OCI-LY7 (cell line): ENCODE measurements at regions not wholly inside any gene's neighbourhood (a gene's known extent, or its start where the extent isn't known, plus 50 kb on each side); places are given as distances from the start of the nearest gene placed in this dataset.

Source experiments
- BruUV-seq: library from RNA; stranded (reverse); fragments of 400-500 nt; replicated peaks from 2 replicates; lab custom pipeline; 2021; lab: Mats Ljungman, UMichigan
- CTCF ChIA-PET: fragments of 300-600 bp; sonication (Branson Sonifier 250); formaldehyde crosslinking; loops from one replicate; lab custom pipeline; 2022; ENCODE audit warnings: antibody characterized with exemption; ENCODE audit not compliant: unreplicated experiment; lab: Charles Lee
- POLR2A ChIA-PET: fragments of 300-600 bp; sonication (Branson Sonifier 250); formaldehyde crosslinking; loops from one replicate; lab custom pipeline; 2022; ENCODE audit warnings: antibody characterized with exemption; lab: Charles Lee
- DNase-seq: peaks from one replicate; pipeline ENCODE4 v3.0.0-alpha.2; 2015; ENCODE audit warnings: low spot score
- H2AFZ ChIP-seq: fragments of 200-600 bp; sonication (generic), shearing (Covaris generic); 2 replicates; pipeline ENCODE4 v1.6.1; 2014; ENCODE audit warnings: mild to moderate bottlenecking, antibody characterized with exemption, low read length, moderate library complexity
- H3K27ac ChIP-seq: fragments of 200-600 bp; sonication (generic); 2 replicates; pipeline ENCODE4 v1.5.1; 2014; ENCODE audit warnings: mixed run types, low read depth, mild to moderate bottlenecking, moderate library complexity, low read length, inconsistent platforms; ENCODE audit not compliant: poor library complexity, severe bottlenecking
- H3K36me3 ChIP-seq: fragments of 200-600 bp; sonication (generic); 2 replicates; pipeline ENCODE4 v1.6.1; 2014; ENCODE audit warnings: mild to moderate bottlenecking, antibody characterized with exemption, low read length, moderate library complexity, mixed read lengths; ENCODE audit not compliant: insufficient read depth
- H3K4me1 ChIP-seq: fragments of 200-600 bp; sonication (generic); 2 replicates; pipeline ENCODE4 v1.5.1; 2014; ENCODE audit warnings: mild to moderate bottlenecking, low read length; ENCODE audit not compliant: insufficient read depth, poor library complexity, severe bottlenecking
- H3K4me2 ChIP-seq: fragments of 200-600 bp; sonication (generic); 2 replicates; pipeline ENCODE4 v1.6.1; 2014; ENCODE audit warnings: mild to moderate bottlenecking, low read length
- H3K4me3 ChIP-seq: fragments of 200-600 bp; sonication (generic); 2 replicates; pipeline ENCODE4 v1.5.1; 2014; ENCODE audit warnings: mild to moderate bottlenecking, low read depth, low read length; ENCODE audit not compliant: poor library complexity, severe bottlenecking
- H3K79me2 ChIP-seq: fragments of 200-600 bp; sonication (generic); 2 replicates; pipeline ENCODE4 v1.6.1; 2016; ENCODE audit warnings: low read depth, mild to moderate bottlenecking, low read length, moderate library complexity, mixed read lengths; ENCODE audit not compliant: insufficient read depth
- H3K9me2 ChIP-seq: fragments of 200-600 bp; sonication (generic); 2 replicates; pipeline ENCODE4 v1.6.1; 2016; ENCODE audit warnings: mild to moderate bottlenecking, low read length, mixed read lengths; ENCODE audit not compliant: insufficient read depth
- H3K9me3 ChIP-seq: fragments of 200-600 bp; sonication (generic); 2 replicates; pipeline ENCODE4 v1.6.1; 2014; ENCODE audit warnings: mild to moderate bottlenecking, mixed run types, low read length, mixed read lengths
- H4K20me1 ChIP-seq: fragments of 200-600 bp; sonication (generic); 2 replicates; pipeline ENCODE4 v1.6.1; 2014; ENCODE audit warnings: mild to moderate bottlenecking, antibody characterized with exemption, low read length, moderate library complexity, mixed read lengths; ENCODE audit not compliant: insufficient read depth
- EZH2phosphoT487 ChIP-seq: fragments of 200-600 bp; sonication (generic); IDR thresholded peaks from 2 replicates; pipeline ENCODE4 v1.6.1; 2018; ENCODE audit warnings: low read depth, borderline replicate concordance, mild to moderate bottlenecking, mixed run types, antibody characterized with exemption, low read length, moderate library complexity, mixed read lengths
- intact Hi-C: fragments of 100-400 bp; cut with micrococcal nuclease; formaldehyde crosslinking; loops from one replicate; pipeline ENCODE4 v1.10.0; 2022; ENCODE audit not compliant: unreplicated experiment
- TF ChIP-seq, protein P1 (sequence below): fragments of 200-600 bp; sonication (generic); conservative IDR thresholded peaks from 2 replicates; pipeline ENCODE4 v1.5.1; 2014; ENCODE audit warnings: mild to moderate bottlenecking, antibody characterized with exemption, low read length, moderate library complexity, mixed read lengths

DNA sequence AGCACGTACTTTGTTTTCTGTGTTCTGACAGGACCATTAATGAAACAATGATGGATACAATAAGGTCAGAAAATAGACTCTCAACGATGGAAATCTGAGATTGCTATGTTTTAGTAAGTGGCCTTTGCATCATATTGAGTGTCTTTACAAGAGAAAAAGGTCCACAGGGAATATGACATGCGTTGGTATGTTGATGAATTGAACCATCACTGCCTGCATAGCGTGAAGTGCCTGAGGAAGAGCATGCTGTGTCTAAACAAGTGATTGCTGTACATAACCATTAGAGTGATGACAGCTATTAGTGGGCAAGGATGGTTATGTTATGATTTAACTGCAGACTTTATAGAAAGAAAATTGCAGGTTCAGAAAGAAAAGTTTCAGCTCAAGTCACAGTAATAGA, 623.2 kb downstream of the SLITRK5 start:
- no peaks in the 10 kb centered on the region for H3K9me2 ChIP-seq
- TF ChIP-seq EZH2phosphoT487: no peak
- TF ChIP-seq, protein P1, sequence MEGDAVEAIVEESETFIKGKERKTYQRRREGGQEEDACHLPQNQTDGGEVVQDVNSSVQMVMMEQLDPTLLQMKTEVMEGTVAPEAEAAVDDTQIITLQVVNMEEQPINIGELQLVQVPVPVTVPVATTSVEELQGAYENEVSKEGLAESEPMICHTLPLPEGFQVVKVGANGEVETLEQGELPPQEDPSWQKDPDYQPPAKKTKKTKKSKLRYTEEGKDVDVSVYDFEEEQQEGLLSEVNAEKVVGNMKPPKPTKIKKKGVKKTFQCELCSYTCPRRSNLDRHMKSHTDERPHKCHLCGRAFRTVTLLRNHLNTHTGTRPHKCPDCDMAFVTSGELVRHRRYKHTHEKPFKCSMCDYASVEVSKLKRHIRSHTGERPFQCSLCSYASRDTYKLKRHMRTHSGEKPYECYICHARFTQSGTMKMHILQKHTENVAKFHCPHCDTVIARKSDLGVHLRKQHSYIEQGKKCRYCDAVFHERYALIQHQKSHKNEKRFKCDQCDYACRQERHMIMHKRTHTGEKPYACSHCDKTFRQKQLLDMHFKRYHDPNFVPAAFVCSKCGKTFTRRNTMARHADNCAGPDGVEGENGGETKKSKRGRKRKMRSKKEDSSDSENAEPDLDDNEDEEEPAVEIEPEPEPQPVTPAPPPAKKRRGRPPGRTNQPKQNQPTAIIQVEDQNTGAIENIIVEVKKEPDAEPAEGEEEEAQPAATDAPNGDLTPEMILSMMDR: no peak
- ChIA-PET CTCF (no interaction called here), POLR2A (no interaction called here)
- H3K27ac ChIP-seq: no peak overlapping the region
- intact Hi-C loops: no loop called here
- no peaks in the 10 kb centered on the region for H3K36me3 ChIP-seq
- no peak overlapping the region for H2AFZ ChIP-seq
- no TSS peak for BruUV-seq
- no peak overlapping the region for H3K4me3 ChIP-seq
- H3K4me2 ChIP-seq: no peak overlapping the region
- no peak for DNase-seq
- H3K9me3 ChIP-seq: no peaks in the 10 kb centered on the region
- no peaks in the 10 kb centered on the region for H3K4me1 ChIP-seq
- no peaks in the 10 kb centered on the region for H4K20me1 ChIP-seq
- no peaks in the 10 kb centered on the region for H3K79me2 ChIP-seq

DNA sequence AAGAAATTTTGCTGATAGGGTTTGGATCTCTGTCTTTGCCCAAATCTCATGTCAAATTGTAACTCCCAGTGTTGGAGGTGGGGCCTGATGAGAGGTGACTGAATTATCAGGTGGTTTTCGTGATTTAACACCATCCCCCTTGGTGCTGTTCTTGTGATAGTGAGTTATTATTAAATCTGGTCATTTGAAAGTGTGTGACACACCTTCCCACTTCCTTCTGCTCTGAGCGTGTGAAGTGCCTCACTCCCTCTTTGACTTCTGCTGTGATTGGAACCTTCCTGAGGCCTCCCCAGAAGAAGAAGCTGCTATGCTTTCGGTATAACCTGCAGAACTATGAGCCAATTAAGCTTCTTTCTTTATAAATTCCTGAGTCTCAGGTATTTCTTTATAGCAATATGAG, 632.0 kb downstream of the SLITRK5 start:
- Histone ChIP-seq H2AFZ (no peak overlapping the region), H3K4me3 (no peak overlapping the region), H3K9me2 (no peaks in the 10 kb centered on the region), H3K36me3 (no peaks in the 10 kb centered on the region), H3K27ac (no peak overlapping the region), H3K4me1 (no peaks in the 10 kb centered on the region), H3K9me3 (no peaks in the 10 kb centered on the region), H4K20me1 (no peaks in the 10 kb centered on the region), H3K4me2 (no peak overlapping the region), H3K79me2 (no peaks in the 10 kb centered on the region)
- no peak for DNase-seq
- TF ChIP-seq, protein P1: no peak
- TF ChIP-seq EZH2phosphoT487: no peak
- ChIA-PET CTCF (no interaction called here), POLR2A (no interaction called here)
- intact Hi-C loops: no loop called here
- no TSS peak for BruUV-seq

DNA sequence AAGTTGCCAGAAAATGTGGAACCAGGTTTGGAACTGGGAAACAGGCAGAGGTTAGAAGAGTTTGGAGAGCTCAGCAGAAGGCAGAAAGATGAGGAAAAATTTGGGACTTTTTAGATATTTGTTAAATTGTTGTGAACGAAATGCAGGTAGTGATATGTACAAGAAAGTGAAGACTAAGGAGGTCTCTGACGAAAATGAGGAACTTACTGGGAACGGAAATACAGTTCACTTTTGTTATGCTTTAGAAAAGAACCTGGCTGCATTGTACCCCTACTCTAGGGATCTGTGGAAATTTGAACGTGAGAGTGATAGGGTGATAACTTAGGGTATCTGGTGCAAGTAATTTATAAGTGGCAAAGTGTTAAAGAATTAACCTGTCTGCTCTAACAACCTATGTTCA, 632.4 kb downstream of the SLITRK5 start:
- Histone ChIP-seq H3K27ac (no peak overlapping the region), H3K36me3 (no peaks in the 10 kb centered on the region), H3K9me2 (no peaks in the 10 kb centered on the region), H4K20me1 (no peaks in the 10 kb centered on the region), H3K79me2 (no peaks in the 10 kb centered on the region), H3K4me1 (no peaks in the 10 kb centered on the region), H2AFZ (no peak overlapping the region), H3K4me2 (no peak overlapping the region), H3K4me3 (no peak overlapping the region), H3K9me3 (no peaks in the 10 kb centered on the region)
- no peak for DNase-seq
- no TSS peak for BruUV-seq
- POLR2A ChIA-PET: no interaction called here
- TF ChIP-seq EZH2phosphoT487: no peak
- TF ChIP-seq, protein P1: no peak
- intact Hi-C loops: no loop called here
- CTCF ChIA-PET: no interaction called here
